ENCODE measurements at regions not wholly inside any gene's neighbourhood (a gene's known extent, or its start where the extent isn't known, plus 50 kb on each side); places are given as distances from the start of the nearest gene placed in this dataset.
"Not testable (repeated sequence)": the region's sequence is repeated elsewhere in the genome, so short reads cannot be mapped to it uniquely, and the experiment has no call there.

DNA sequence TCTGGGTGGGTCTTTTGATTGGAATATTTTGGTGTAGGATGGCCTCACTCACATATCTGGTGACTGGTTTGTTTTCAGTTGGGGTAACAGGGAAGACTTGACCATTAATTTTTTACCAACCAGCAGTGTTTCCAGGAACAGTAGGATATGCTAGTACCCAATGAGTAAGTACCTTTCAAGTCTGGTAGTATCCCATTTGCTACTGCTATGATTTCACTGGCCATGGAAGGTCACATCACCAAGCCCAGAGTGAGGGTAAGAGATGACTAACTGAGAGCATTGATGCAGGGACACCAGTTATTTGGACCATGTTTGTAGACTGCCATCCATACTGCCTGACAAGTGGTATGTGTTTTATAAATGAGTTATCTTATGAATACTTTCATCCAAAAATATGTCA lies 277.7 kb downstream of the MAP2K6 start:
- Histone ChIP-seq H3K9me3 (no peaks in the 10 kb centered on the region), H3K27me3 (ENCODE audit: low read depth) (no peaks in the 10 kb centered on the region), H3K4me3 (no peak overlapping the region), H3K36me3 (replicated peaks) (no peaks in the 10 kb centered on the region), H3K4me1 (no peaks in the 10 kb centered on the region)
- in situ Hi-C loops (cut with MboI; ENCODE audit: low sequenced_read_pairs) = no loop called here
- DNase-seq (ENCODE audit: low spot score in 2 of 2) = no peak

GRCh38 chr17:69695646-69696045 lies 281.1 kb downstream of the MAP2K6 start:
- Histone ChIP-seq H3K9me3 (no peaks in the 10 kb centered on the region), H3K36me3 (replicated peaks) (no peaks in the 10 kb centered on the region), H3K4me3 (no peak overlapping the region), H3K27me3 (ENCODE audit: low read depth) (no peaks in the 10 kb centered on the region), H3K4me1 (no peaks in the 10 kb centered on the region)
- in situ Hi-C loops (cut with MboI; ENCODE audit: low sequenced_read_pairs) = no loop called here
- no peak for DNase-seq (ENCODE audit: low spot score in 2 of 2)

GRCh38 chr17:69696650-69697049 lies 282.2 kb downstream of the MAP2K6 start:
- H3K9me3 ChIP-seq = no peaks in the 10 kb centered on the region
- no peak for DNase-seq (ENCODE audit: low spot score in 2 of 2)
- in situ Hi-C loops (cut with MboI; ENCODE audit: low sequenced_read_pairs) = no loop called here
- no peaks in the 10 kb centered on the region for H3K4me1 ChIP-seq
- no peaks in the 10 kb centered on the region for H3K27me3 ChIP-seq (ENCODE audit: low read depth)
- no peaks in the 10 kb centered on the region for H3K36me3 ChIP-seq (replicated peaks)
- no peak overlapping the region for H3K4me3 ChIP-seq

GRCh38 chr17:69698352-69698751 lies 283.9 kb downstream of the MAP2K6 start:
- DNase-seq (ENCODE audit: low spot score in 2 of 2); H3K4me3 ChIP-seq; H3K9me3 ChIP-seq; H3K36me3 ChIP-seq (replicated peaks); H3K27me3 ChIP-seq (ENCODE audit: low read depth); in situ Hi-C loops (cut with MboI; ENCODE audit: low sequenced_read_pairs); H3K4me1 ChIP-seq: not testable (repeated sequence)

DNA sequence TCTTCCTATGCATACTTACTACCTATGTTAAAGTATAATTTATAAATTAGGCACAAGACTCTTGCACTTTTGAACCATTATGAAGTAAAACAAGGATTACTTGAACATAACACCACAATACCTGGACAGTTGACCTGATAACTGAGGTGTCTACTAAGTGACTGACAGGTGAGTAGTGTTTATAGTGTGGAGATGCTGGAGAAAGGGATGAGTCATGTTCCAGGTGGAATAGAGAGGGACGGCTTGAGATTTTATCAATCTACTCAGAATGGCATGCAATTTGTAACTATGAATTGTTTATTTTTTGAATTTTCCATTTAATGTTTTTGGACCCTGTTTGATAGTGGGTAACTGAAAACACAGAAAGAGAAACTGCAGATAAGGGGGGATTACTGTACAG lies 287.6 kb downstream of the MAP2K6 start:
- H3K36me3 ChIP-seq (replicated peaks) = no peaks in the 10 kb centered on the region
- no peak for DNase-seq (ENCODE audit: low spot score in 2 of 2)
- in situ Hi-C loops (cut with MboI; ENCODE audit: low sequenced_read_pairs) = no loop called here
- H3K4me3 ChIP-seq = no peak overlapping the region
- no peaks in the 10 kb centered on the region for H3K4me1 ChIP-seq
- no peaks in the 10 kb centered on the region for H3K27me3 ChIP-seq (ENCODE audit: low read depth)
- H3K9me3 ChIP-seq = no peaks in the 10 kb centered on the region

- H3K27me3 ChIP-seq (ENCODE audit: low read depth) = no peaks in the 10 kb centered on the region
- H3K4me1 ChIP-seq = no peaks in the 10 kb centered on the region
- H3K9me3 ChIP-seq = no peaks in the 10 kb centered on the region
- no peak for DNase-seq (ENCODE audit: low spot score in 2 of 2)
- no peaks in the 10 kb centered on the region for H3K36me3 ChIP-seq (replicated peaks)
- H3K4me3 ChIP-seq = no peak overlapping the region
- in situ Hi-C loops (cut with MboI; ENCODE audit: low sequenced_read_pairs) = no loop called here
These were observed 289.3 kb downstream of the MAP2K6 start for GRCh38 chr17:69703751-69704150.

DNA sequence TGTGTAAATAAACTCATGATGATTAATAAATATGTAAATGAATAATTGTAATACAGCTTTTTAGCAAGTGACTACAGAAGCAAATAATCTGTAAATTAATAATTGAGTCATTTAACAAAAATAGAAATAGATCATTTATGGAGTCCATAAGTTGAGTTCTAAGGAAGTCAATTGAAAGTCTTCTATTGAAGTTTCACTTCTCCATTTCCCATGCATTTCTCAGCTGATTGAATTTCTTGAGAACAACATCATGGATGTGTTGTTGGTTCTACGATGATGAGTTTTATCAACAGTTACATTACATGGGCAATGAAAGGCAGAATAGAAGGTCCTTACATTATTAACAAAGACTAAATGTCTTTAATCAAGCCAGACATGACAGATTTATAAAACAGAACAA lies 290.4 kb downstream of the MAP2K6 start:
- no peak for DNase-seq (ENCODE audit: low spot score in 2 of 2)

DNA sequence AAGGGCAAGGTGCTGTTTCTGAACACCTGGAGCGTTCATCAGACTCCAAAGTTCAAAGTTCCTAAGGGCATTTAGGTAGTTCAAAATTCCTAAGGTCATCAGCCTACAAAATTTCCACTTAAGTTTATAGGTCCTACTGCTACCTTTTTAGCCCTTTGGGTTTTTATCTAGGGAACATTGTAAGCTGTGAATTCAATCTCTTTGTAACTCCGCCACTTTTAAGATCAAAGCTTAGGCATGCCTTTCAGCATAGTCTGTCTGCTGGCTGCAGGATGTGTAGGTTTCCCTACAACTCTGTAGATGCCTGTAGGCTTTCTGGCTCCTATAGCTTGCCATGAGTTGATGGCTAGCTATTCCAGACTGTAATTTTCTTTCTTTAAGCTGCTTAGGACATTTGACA lies 291.6 kb downstream of the MAP2K6 start:
- Histone ChIP-seq H3K9me3 (no peaks in the 10 kb centered on the region), H3K27me3 (ENCODE audit: low read depth) (no peaks in the 10 kb centered on the region), H3K4me3 (no peak overlapping the region), H3K4me1 (no peaks in the 10 kb centered on the region), H3K36me3 (replicated peaks) (no peaks in the 10 kb centered on the region)
- in situ Hi-C loops (cut with MboI; ENCODE audit: low sequenced_read_pairs) = no loop called here
- no peak for DNase-seq (ENCODE audit: low spot score in 2 of 2)

More for the DNA sequence above, 290.4 kb downstream of the MAP2K6 start:
- in situ Hi-C loops (cut with MboI; ENCODE audit: low sequenced_read_pairs) = no loop called here
- H3K9me3 ChIP-seq = no peaks in the 10 kb centered on the region
- H3K27me3 ChIP-seq (ENCODE audit: low read depth) = no peaks in the 10 kb centered on the region
- H3K4me3 ChIP-seq = no peak overlapping the region
- no peaks in the 10 kb centered on the region for H3K4me1 ChIP-seq
- H3K36me3 ChIP-seq (replicated peaks) = no peaks in the 10 kb centered on the region

- in situ Hi-C loops (cut with MboI; ENCODE audit: low sequenced_read_pairs) = no loop called here
- Histone ChIP-seq H3K4me1 (no peaks in the 10 kb centered on the region), H3K9me3 (no peaks in the 10 kb centered on the region), H3K36me3 (replicated peaks) (no peaks in the 10 kb centered on the region), H3K27me3 (ENCODE audit: low read depth) (no peaks in the 10 kb centered on the region), H3K4me3 (no peak overlapping the region)
- no peak for DNase-seq (ENCODE audit: low spot score in 2 of 2)
These were observed 294.9 kb downstream of the MAP2K6 start for GRCh38 chr17:69709441-69709840.

- Histone ChIP-seq H3K4me3 (no peak overlapping the region), H3K27me3 (ENCODE audit: low read depth) (no peaks in the 10 kb centered on the region), H3K9me3 (no peaks in the 10 kb centered on the region), H3K4me1 (no peaks in the 10 kb centered on the region), H3K36me3 (replicated peaks) (no peaks in the 10 kb centered on the region)
- no peak for DNase-seq (ENCODE audit: low spot score in 2 of 2)
- in situ Hi-C loops (cut with MboI; ENCODE audit: low sequenced_read_pairs) = no loop called here
These were observed 296.4 kb downstream of the MAP2K6 start for GRCh38 chr17:69710926-69711325.

- Histone ChIP-seq H3K9me3 (no peaks in the 10 kb centered on the region), H3K4me1 (no peaks in the 10 kb centered on the region), H3K4me3 (no peak overlapping the region), H3K27me3 (ENCODE audit: low read depth) (no peaks in the 10 kb centered on the region), H3K36me3 (replicated peaks) (no peaks in the 10 kb centered on the region)
- DNase-seq (ENCODE audit: low spot score in 2 of 2) = no peak
- in situ Hi-C loops (cut with MboI; ENCODE audit: low sequenced_read_pairs) = no loop called here
These were observed 297.0 kb downstream of the MAP2K6 start for GRCh38 chr17:69711541-69711940.

DNA sequence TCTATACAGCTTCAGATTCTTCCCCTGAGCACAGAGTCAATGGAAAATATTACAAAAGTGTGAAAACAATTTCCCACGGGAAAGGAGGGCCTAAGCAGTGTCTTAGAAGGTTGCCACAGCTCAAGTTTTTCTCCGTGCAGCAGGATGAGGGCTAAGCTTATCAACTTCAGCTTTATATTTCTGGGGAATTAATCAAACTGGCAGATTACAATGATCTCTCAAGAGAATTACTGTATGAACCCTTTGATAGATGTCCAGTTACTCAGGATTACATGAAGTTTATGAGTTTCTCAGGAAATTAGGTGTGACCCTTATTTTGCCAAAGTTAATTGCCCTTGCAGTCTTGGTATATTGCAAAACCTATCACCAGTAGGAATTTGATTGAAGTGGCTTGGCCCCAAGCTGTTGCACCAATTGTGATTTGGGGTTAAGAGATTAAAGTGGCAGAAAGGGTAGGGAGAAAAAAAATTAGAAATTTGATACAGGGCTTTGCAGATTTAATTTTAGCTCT lies 298.4 kb downstream of the MAP2K6 start:
- no peak for DNase-seq (ENCODE audit: low spot score in 2 of 2)
- no peaks in the 10 kb centered on the region for H3K36me3 ChIP-seq (replicated peaks)
- no peaks in the 10 kb centered on the region for H3K27me3 ChIP-seq (ENCODE audit: low read depth)
- in situ Hi-C loops (cut with MboI; ENCODE audit: low sequenced_read_pairs) = no loop called here
- no peaks in the 10 kb centered on the region for H3K9me3 ChIP-seq
- H3K4me3 ChIP-seq = no peak overlapping the region
- H3K4me1 ChIP-seq = no peaks in the 10 kb centered on the region

DNA sequence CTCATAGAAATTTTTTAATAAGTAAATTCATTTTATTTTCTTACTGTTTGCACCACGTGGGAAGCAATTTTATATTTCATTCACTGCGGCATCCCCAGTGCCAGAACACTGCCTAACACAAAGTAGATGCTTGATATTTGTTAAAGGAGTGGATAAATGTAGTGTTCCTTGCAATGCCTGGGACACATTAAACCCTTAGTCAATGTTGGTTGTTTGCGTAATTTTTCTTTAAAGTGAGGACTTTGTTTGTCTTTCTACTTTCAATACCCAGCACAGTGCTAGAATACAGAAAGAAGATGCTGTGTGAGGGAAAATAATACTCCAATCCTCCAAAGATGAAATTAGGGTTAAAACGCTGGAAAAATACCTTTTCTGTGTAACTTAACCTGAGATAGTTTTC lies 299.3 kb downstream of the MAP2K6 start:
- Histone ChIP-seq H3K4me3 (no peak overlapping the region), H3K4me1 (no peaks in the 10 kb centered on the region), H3K36me3 (replicated peaks) (no peaks in the 10 kb centered on the region), H3K9me3 (no peaks in the 10 kb centered on the region), H3K27me3 (ENCODE audit: low read depth) (no peaks in the 10 kb centered on the region)
- no peak for DNase-seq (ENCODE audit: low spot score in 2 of 2)
- in situ Hi-C loops (cut with MboI; ENCODE audit: low sequenced_read_pairs) = no loop called here

DNA sequence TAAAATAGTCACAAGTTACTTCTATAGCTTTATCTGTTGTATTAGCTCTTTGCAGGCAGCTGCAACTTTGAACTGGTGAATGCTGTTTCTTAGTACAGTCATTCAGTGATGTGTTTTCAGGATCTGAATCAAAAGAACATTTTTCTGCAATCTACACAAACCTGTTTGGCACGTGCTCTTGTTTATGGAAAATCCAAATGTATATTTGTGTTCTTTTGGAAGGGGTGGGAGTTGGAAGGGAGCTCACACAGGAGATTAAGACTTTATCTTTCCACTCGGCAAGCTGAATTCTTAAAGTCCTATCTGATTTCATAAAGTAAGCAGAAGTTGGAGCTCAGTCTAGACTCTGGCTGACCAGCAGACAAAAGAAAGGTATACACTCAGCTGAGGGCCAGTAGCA lies 300.2 kb downstream of the MAP2K6 start:
- Histone ChIP-seq H3K36me3 (replicated peaks) (no peaks in the 10 kb centered on the region), H3K4me1 (no peaks in the 10 kb centered on the region), H3K9me3 (no peaks in the 10 kb centered on the region), H3K4me3 (no peak overlapping the region), H3K27me3 (ENCODE audit: low read depth) (no peaks in the 10 kb centered on the region)
- in situ Hi-C loops (cut with MboI; ENCODE audit: low sequenced_read_pairs) = no loop called here
- no peak for DNase-seq (ENCODE audit: low spot score in 2 of 2)

DNA sequence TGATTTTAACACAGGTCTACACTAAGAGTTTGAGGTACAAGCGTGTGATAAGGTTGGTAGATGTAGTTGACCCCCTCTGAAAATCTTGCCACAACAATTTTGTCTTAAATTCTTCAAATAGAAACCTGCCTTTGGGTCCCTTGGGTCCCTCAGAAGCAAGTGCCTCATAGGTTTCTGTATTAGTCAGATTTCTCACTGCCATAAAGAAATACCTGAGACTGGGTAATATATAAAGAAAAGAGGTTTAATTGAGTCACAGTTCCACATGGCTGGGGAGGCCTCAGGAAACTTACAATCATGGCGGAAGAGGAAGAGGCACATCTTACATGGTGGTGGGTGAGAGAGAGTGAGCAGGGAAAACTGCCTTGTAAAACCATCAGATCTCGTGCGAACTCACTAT lies 301.2 kb downstream of the MAP2K6 start:
- in situ Hi-C loops (cut with MboI; ENCODE audit: low sequenced_read_pairs) = no loop called here
- H3K9me3 ChIP-seq = no peaks in the 10 kb centered on the region
- H3K27me3 ChIP-seq (ENCODE audit: low read depth) = no peaks in the 10 kb centered on the region
- no peak for DNase-seq (ENCODE audit: low spot score in 2 of 2)
- H3K36me3 ChIP-seq (replicated peaks) = no peaks in the 10 kb centered on the region
- no peaks in the 10 kb centered on the region for H3K4me1 ChIP-seq
- no peak overlapping the region for H3K4me3 ChIP-seq

Data from HAP-1 (cell line).